ENCODE measurements at regions not wholly inside any gene's neighbourhood (a gene's known extent, or its start where the extent isn't known, plus 50 kb on each side); places are given as distances from the start of the nearest gene placed in this dataset.
"Not testable (repeated sequence)": the region's sequence is repeated elsewhere in the genome, so short reads cannot be mapped to it uniquely, and the experiment has no call there.

- Histone ChIP-seq H3K9me3 (ENCODE audit: control insufficient read depth, low read length) (no peaks in the 10 kb centered on the region), H3K4me2 (ENCODE audit: low read length) (no peak overlapping the region), H3K79me2 (no peaks in the 10 kb centered on the region), H3K27me3 (ENCODE audit: control insufficient read depth, insufficient read depth, low read length) (no peaks in the 10 kb centered on the region), H2AFZ (no peak overlapping the region), H3K27ac (no peak overlapping the region), H3K4me3 (ENCODE audit: low read depth, low read length) (no peak overlapping the region), H3K36me3 (ENCODE audit: control insufficient read depth, insufficient read depth, low read length) (no peaks in the 10 kb centered on the region), H3K9ac (no peak overlapping the region), H3K4me1 (no peaks in the 10 kb centered on the region)
- TF ChIP-seq CTCF (IDR thresholded peaks at IDR 0.05), result no peak
Observed at GRCh38 chr6:115203381-115203780, 857.3 kb downstream of the FRK start.

GRCh38 chr6:115194981-115195638 lies 852.3 kb upstream of the HS3ST5 start:
- no peak for TF ChIP-seq CTCF (IDR thresholded peaks at IDR 0.05)
- no peaks in the 10 kb centered on the region for H3K4me1 ChIP-seq
- no peak overlapping the region for H3K9ac ChIP-seq
- no peaks in the 10 kb centered on the region for H3K36me3 ChIP-seq (ENCODE audit: control insufficient read depth, insufficient read depth, low read length)
- no peaks in the 10 kb centered on the region for H3K9me3 ChIP-seq (ENCODE audit: control insufficient read depth, low read length)
- H3K27me3 ChIP-seq (ENCODE audit: control insufficient read depth, insufficient read depth, low read length), result no peaks in the 10 kb centered on the region
- no peak overlapping the region for H3K4me3 ChIP-seq (ENCODE audit: low read depth, low read length)
- no peak overlapping the region for H3K4me2 ChIP-seq (ENCODE audit: low read length)
- no peak overlapping the region for H2AFZ ChIP-seq
- no peaks in the 10 kb centered on the region for H3K79me2 ChIP-seq
- H3K27ac ChIP-seq, result no peak overlapping the region

GRCh38 chr6:115191989-115192388 lies 849.2 kb upstream of the HS3ST5 start:
- Histone ChIP-seq H3K4me1 (no peaks in the 10 kb centered on the region), H3K79me2 (no peaks in the 10 kb centered on the region), H3K27ac (no peak overlapping the region), H3K4me3 (ENCODE audit: low read depth, low read length) (no peak overlapping the region), H3K9me3 (ENCODE audit: control insufficient read depth, low read length) (no peaks in the 10 kb centered on the region), H2AFZ (no peak overlapping the region), H3K9ac (no peak overlapping the region), H3K36me3 (ENCODE audit: control insufficient read depth, insufficient read depth, low read length) (no peaks in the 10 kb centered on the region), H3K27me3 (ENCODE audit: control insufficient read depth, insufficient read depth, low read length) (no peaks in the 10 kb centered on the region), H3K4me2 (ENCODE audit: low read length) (no peak overlapping the region)
- TF ChIP-seq CTCF (IDR thresholded peaks at IDR 0.05), result no peak

GRCh38 chr6:115190534-115190933 lies 847.7 kb upstream of the HS3ST5 start:
- no peaks in the 10 kb centered on the region for H3K9me3 ChIP-seq (ENCODE audit: control insufficient read depth, low read length)
- no peaks in the 10 kb centered on the region for H3K27me3 ChIP-seq (ENCODE audit: control insufficient read depth, insufficient read depth, low read length)
- H3K9ac ChIP-seq, result no peak overlapping the region
- no peak overlapping the region for H3K4me2 ChIP-seq (ENCODE audit: low read length)
- no peak overlapping the region for H3K4me3 ChIP-seq (ENCODE audit: low read depth, low read length)
- no peaks in the 10 kb centered on the region for H3K79me2 ChIP-seq
- H3K36me3 ChIP-seq (ENCODE audit: control insufficient read depth, insufficient read depth, low read length), result no peaks in the 10 kb centered on the region
- no peak overlapping the region for H3K27ac ChIP-seq
- H2AFZ ChIP-seq, result no peak overlapping the region
- no peak for TF ChIP-seq CTCF (IDR thresholded peaks at IDR 0.05)
- H3K4me1 ChIP-seq, result no peaks in the 10 kb centered on the region

GRCh38 chr6:115175456-115175855 lies 832.6 kb upstream of the HS3ST5 start:
- not testable (repeated sequence) for H3K27me3 ChIP-seq (ENCODE audit: control insufficient read depth, insufficient read depth, low read length); H3K36me3 ChIP-seq (ENCODE audit: control insufficient read depth, insufficient read depth, low read length); H3K27ac ChIP-seq; H3K9me3 ChIP-seq (ENCODE audit: control insufficient read depth, low read length); H3K4me3 ChIP-seq (ENCODE audit: low read depth, low read length); H3K4me1 ChIP-seq; H3K79me2 ChIP-seq; H3K4me2 ChIP-seq (ENCODE audit: low read length); H3K9ac ChIP-seq; H2AFZ ChIP-seq

GRCh38 chr6:115165912-115166311 lies 823.1 kb upstream of the HS3ST5 start:
- H3K9ac ChIP-seq; H3K9me3 ChIP-seq (ENCODE audit: control insufficient read depth, low read length); H2AFZ ChIP-seq; H3K79me2 ChIP-seq; H3K36me3 ChIP-seq (ENCODE audit: control insufficient read depth, insufficient read depth, low read length); H3K27me3 ChIP-seq (ENCODE audit: control insufficient read depth, insufficient read depth, low read length); H3K4me1 ChIP-seq; H3K27ac ChIP-seq; H3K4me2 ChIP-seq (ENCODE audit: low read length); H3K4me3 ChIP-seq (ENCODE audit: low read depth, low read length): not testable (repeated sequence)
